Keratinocyte (primary cell): ENCODE measurements at regions not wholly inside any gene's neighbourhood (a gene's known extent, or its start where the extent isn't known, plus 50 kb on each side); places are given as distances from the start of the nearest gene placed in this dataset.

ENCODE experiments used
- DNase-seq: peaks from one replicate; pipeline ENCODE4 v3.0.0-alpha.2; 2011; ENCODE audit warnings: low read depth, missing footprints, low spot score
- FAIRE-seq: peaks from 2 replicates; lab custom pipeline; 2011; peaks lifted over from hg19 to GRCh38; lab: Jason Lieb, UNC
- H2AFZ ChIP-seq: 2 replicates; pipeline ENCODE4 v1.6.0; 2012; ENCODE audit warnings: low read length, control low read depth, inconsistent platforms; ENCODE audit not compliant: control insufficient read depth
- H3K27ac ChIP-seq: 2 replicates; pipeline ENCODE4 v1.5.1; 2011; ENCODE audit warnings: low read length; ENCODE audit not compliant: control insufficient read depth, insufficient read depth
- H3K27me3 ChIP-seq: 3 replicates; pipeline ENCODE4 v1.6.0; 2011; ENCODE audit warnings: low read length; ENCODE audit not compliant: control insufficient read depth, insufficient read depth; ENCODE audit errors: extremely low read depth
- H3K36me3 ChIP-seq, 2 experiments: 2 replicates in 1 of 2; 3 replicates in 1 of 2; pipeline ENCODE4 v1.5.1; 2011; ENCODE audit warnings: low read length in 2 of 2, mild to moderate bottlenecking in 1 of 2; ENCODE audit not compliant: control insufficient read depth in 2 of 2, insufficient read depth in 2 of 2; ENCODE audit errors: extremely low read depth in 1 of 2
- H3K4me1 ChIP-seq: 3 replicates; pipeline ENCODE4 v1.5.1; 2011; ENCODE audit warnings: low read length; ENCODE audit not compliant: control insufficient read depth, insufficient read depth; ENCODE audit errors: extremely low read depth
- H3K4me2 ChIP-seq: 3 replicates; pipeline ENCODE4 v1.6.0; 2011; ENCODE audit warnings: low read depth, low read length; ENCODE audit not compliant: control insufficient read depth, insufficient read depth; ENCODE audit errors: extremely low read depth
- H3K4me3 ChIP-seq, 3 experiments: fragments of 200-600 bp in 1 of 3; sonication (generic) in 1 of 3; 2 replicates in 2 of 3; 3 replicates in 1 of 3; pipeline ENCODE4 v1.5.1; 2011 to 2016; ENCODE audit warnings: low read length in 3 of 3, mild to moderate bottlenecking in 3 of 3, control low read depth in 2 of 3, inconsistent platforms in 1 of 3, low read depth in 1 of 3, mixed read lengths in 1 of 3, mixed run types in 1 of 3, moderate library complexity in 1 of 3; ENCODE audit not compliant: control insufficient read depth in 2 of 3, insufficient read depth in 2 of 3; ENCODE audit errors: extremely low read depth in 1 of 3
- H3K79me2 ChIP-seq: 2 replicates; pipeline ENCODE4 v1.6.0; 2012; ENCODE audit warnings: low read length; ENCODE audit not compliant: control insufficient read depth, insufficient read depth
- H3K9ac ChIP-seq: 3 replicates; pipeline ENCODE4 v1.6.0; 2011; ENCODE audit warnings: low read length; ENCODE audit not compliant: control insufficient read depth, insufficient read depth; ENCODE audit errors: extremely low read depth
- H3K9me1 ChIP-seq: 3 replicates; pipeline ENCODE4 v1.6.0; 2011; ENCODE audit warnings: low read length; ENCODE audit not compliant: control insufficient read depth, insufficient read depth; ENCODE audit errors: extremely low read depth
- H3K9me3 ChIP-seq: 2 replicates; pipeline ENCODE4 v1.5.1; 2012; ENCODE audit warnings: low read depth, low read length; ENCODE audit not compliant: control insufficient read depth
- H4K20me1 ChIP-seq: 3 replicates; pipeline ENCODE4 v1.6.0; 2011; ENCODE audit warnings: low read length; ENCODE audit not compliant: control insufficient read depth, insufficient read depth; ENCODE audit errors: extremely low read depth
- EZH2 ChIP-seq: IDR thresholded peaks from one replicate; pipeline ENCODE4 v1.6.1; 2012; ENCODE audit warnings: inconsistent platforms, mild to moderate bottlenecking, low read length, moderate library complexity
- dilution Hi-C: fragments of 300-500 bp; cut with MboI; formaldehyde crosslinking; loops from one replicate; pipeline ENCODE4 v1.7.0; 2020; ENCODE audit warnings: low sequenced_read_pairs; ENCODE audit not compliant: extremely low pct_ligation_motif_present
- TF ChIP-seq, protein P1 (sequence below), 3 experiments: IDR thresholded peaks in 1 of 3; conservative IDR thresholded peaks in 1 of 3; optimal IDR thresholded peaks in 1 of 3; 2 replicates in 2 of 3; 3 replicates in 1 of 3; pipeline versions ENCODE3 to v1.5.1; 2011; ENCODE audit warnings: low read length in 3 of 3, mild to moderate bottlenecking in 3 of 3, moderate library complexity in 2 of 3, control low read depth in 1 of 3, inconsistent platforms in 1 of 3; ENCODE audit not compliant: insufficient read depth in 2 of 3; ENCODE audit errors: extremely low read depth in 1 of 3

DNA sequence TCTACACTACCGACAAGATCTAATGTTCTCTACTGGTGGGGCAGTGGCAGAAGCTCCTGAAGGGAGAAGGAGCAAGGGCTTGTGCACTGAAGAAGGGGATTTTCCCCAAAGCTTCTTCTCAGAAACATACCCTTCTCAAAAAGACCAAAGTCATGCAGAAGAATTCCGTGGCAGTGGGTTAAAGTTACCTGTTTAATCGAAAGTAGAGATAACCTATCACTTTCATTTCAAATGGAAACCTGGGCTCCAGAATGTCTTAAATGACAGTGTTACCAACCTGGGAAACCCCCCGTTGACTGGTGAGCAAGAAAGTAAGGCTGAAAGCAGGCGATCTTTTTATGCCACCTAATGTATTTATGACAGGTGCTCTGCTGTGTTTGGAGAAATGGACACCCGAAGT is 92.5 kb upstream of the TEX13D start:
- H3K4me2 ChIP-seq, result no peak overlapping the region
- no peaks in the 10 kb centered on the region for H3K79me2 ChIP-seq
- H2AFZ ChIP-seq, result no peak overlapping the region
- H3K36me3 ChIP-seq, result no peaks in the 10 kb centered on the region
- dilution Hi-C loops, result no loop called here
- no peak overlapping the region for H3K9ac ChIP-seq
- no peaks in the 10 kb centered on the region for H3K9me3 ChIP-seq
- no peaks in the 10 kb centered on the region for H3K4me1 ChIP-seq
- DNase-seq, result no peak
- H3K9me1 ChIP-seq, result no peaks in the 10 kb centered on the region
- no peak overlapping the region for H3K4me3 ChIP-seq
- no peaks in the 10 kb centered on the region for H4K20me1 ChIP-seq
- no peak overlapping the region for H3K27ac ChIP-seq
- no peak for FAIRE-seq
- no peaks in the 10 kb centered on the region for H3K27me3 ChIP-seq
- no peak for TF ChIP-seq EZH2
- TF ChIP-seq, protein P1, sequence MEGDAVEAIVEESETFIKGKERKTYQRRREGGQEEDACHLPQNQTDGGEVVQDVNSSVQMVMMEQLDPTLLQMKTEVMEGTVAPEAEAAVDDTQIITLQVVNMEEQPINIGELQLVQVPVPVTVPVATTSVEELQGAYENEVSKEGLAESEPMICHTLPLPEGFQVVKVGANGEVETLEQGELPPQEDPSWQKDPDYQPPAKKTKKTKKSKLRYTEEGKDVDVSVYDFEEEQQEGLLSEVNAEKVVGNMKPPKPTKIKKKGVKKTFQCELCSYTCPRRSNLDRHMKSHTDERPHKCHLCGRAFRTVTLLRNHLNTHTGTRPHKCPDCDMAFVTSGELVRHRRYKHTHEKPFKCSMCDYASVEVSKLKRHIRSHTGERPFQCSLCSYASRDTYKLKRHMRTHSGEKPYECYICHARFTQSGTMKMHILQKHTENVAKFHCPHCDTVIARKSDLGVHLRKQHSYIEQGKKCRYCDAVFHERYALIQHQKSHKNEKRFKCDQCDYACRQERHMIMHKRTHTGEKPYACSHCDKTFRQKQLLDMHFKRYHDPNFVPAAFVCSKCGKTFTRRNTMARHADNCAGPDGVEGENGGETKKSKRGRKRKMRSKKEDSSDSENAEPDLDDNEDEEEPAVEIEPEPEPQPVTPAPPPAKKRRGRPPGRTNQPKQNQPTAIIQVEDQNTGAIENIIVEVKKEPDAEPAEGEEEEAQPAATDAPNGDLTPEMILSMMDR (optimal IDR thresholded peaks at IDR 0.05 in 1 of 3, IDR thresholded peaks at IDR 0.05 in 1 of 3, conservative IDR thresholded peaks at IDR 0.05 in 1 of 3; ENCODE audit: extremely low read depth in 1 of 3, insufficient read depth in 2 of 3, low read length in 3 of 3), result no peak

DNA sequence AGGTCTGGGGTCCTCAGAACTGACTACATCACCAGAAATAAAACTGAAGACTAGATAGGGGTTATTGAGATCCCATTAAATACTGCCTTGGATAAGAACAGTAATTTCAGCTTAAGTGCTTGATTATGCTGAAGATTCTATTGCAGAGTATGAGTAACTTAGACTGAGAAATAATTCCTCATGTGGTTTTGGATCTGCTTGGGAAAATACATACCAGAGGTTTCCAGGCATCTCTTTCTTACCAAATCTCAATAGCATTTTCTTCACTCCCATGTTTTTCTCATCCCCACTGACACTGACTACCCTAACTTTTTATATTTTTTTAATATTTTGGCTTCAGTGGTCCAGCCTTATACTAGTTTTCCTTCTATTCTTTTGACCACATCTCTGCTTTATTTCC is 92.0 kb upstream of the TEX13D start:
- TF ChIP-seq EZH2, result no peak
- TF ChIP-seq, protein P1 (optimal IDR thresholded peaks at IDR 0.05 in 1 of 3, IDR thresholded peaks at IDR 0.05 in 1 of 3, conservative IDR thresholded peaks at IDR 0.05 in 1 of 3; ENCODE audit: extremely low read depth in 1 of 3, insufficient read depth in 2 of 3, low read length in 3 of 3), result no peak
- no peak overlapping the region for H3K27ac ChIP-seq
- H4K20me1 ChIP-seq, result no peaks in the 10 kb centered on the region
- dilution Hi-C loops, result no loop called here
- no peak overlapping the region for H3K4me2 ChIP-seq
- no peaks in the 10 kb centered on the region for H3K4me1 ChIP-seq
- no peak for DNase-seq
- no peak overlapping the region for H3K4me3 ChIP-seq
- no peaks in the 10 kb centered on the region for H3K9me1 ChIP-seq
- H3K36me3 ChIP-seq, result no peaks in the 10 kb centered on the region
- H3K9ac ChIP-seq, result no peak overlapping the region
- H3K27me3 ChIP-seq, result no peaks in the 10 kb centered on the region
- H2AFZ ChIP-seq, result no peak overlapping the region
- H3K79me2 ChIP-seq, result no peaks in the 10 kb centered on the region
- FAIRE-seq, result no peak
- H3K9me3 ChIP-seq, result no peaks in the 10 kb centered on the region
